Thyroid gland (tissue), 4 donors: ENCODE measurements at regions not wholly inside any gene's neighbourhood (a gene's known extent, or its start where the extent isn't known, plus 50 kb on each side); places are given as distances from the start of the nearest gene placed in this dataset.

ENCODE experiments used
- DNase-seq, 2 donors: peaks; one replicate each; pipeline ENCODE4 v3.0.0-alpha.2; 2019
- H3K27ac ChIP-seq, 3 donors: fragments of 200-600 bp; sonication (generic); 1 replicate in 2 of 3; 2 replicates in 1 of 3; pipeline ENCODE4 v1.5.1; 2016 to 2019; ENCODE audit warnings: mild to moderate bottlenecking in 1 of 3, moderate library complexity in 1 of 3
- H3K27me3 ChIP-seq: fragments of 200-600 bp; sonication (generic); one replicate; pipeline ENCODE4 v1.5.1; 2019
- H3K36me3 ChIP-seq, 2 donors: fragments of 200-600 bp; sonication (generic); one replicate each; pipeline ENCODE4 v1.5.1; 2016 to 2019
- H3K4me1 ChIP-seq, 2 donors: fragments of 200-600 bp; sonication (generic); one replicate each; pipeline ENCODE4 v1.5.1; 2017 to 2019
- H3K4me3 ChIP-seq, 3 donors: fragments of 200-600 bp; sonication (generic); replicated peaks in 1 of 3; 1 replicate in 2 of 3; 2 replicates in 1 of 3; pipeline ENCODE4 v1.5.1; 2016; ENCODE audit warnings: mild to moderate bottlenecking in 1 of 3
- H3K9me3 ChIP-seq: fragments of 200-600 bp; sonication (generic); one replicate; pipeline ENCODE4 v1.5.1; 2017
- CTCF ChIP-seq, 6 experiments: fragments of 200-600 bp in 3 of 6; fragments of 450-650 bp in 3 of 6; sonication (generic) in 3 of 6; IDR thresholded peaks; one replicate each; pipeline ENCODE4 v1.5.1; 2016 to 2019; ENCODE audit warnings: antibody characterized with exemption in 6 of 6, mild to moderate bottlenecking in 2 of 6, inconsistent platforms in 1 of 6, moderate library complexity in 1 of 6
- POLR2A ChIP-seq, 2 donors: fragments of 450-650 bp; IDR thresholded peaks; one replicate each; pipeline ENCODE4 v1.6.1; 2017; ENCODE audit warnings: antibody characterized with exemption in 2 of 2, mild to moderate bottlenecking in 2 of 2, moderate library complexity in 1 of 2
- WGBS, 2 donors: methylation state at CpG; one replicate each; pipeline ENCODE4 v1.1.5; 2017; 5-methylcytosine and 5-hydroxymethylcytosine counted together
- intact Hi-C: fragments of 100-400 bp; cut with DNase I; formaldehyde crosslinking; loops from one replicate; pipeline ENCODE4 v1.15.1; 2023

- no peak overlapping the region for H3K27ac ChIP-seq
- DNase-seq = no peak
- H3K9me3 ChIP-seq = no peaks in the 10 kb centered on the region
- no peak overlapping the region for H3K4me3 ChIP-seq
- 68 to 86% methylated on average over 3 to 4 of the region's 4 CpGs for WGBS, 2 donors
- TF ChIP-seq CTCF (IDR thresholded peaks at IDR 0.05) = no peak
- no peak for TF ChIP-seq POLR2A (IDR thresholded peaks at IDR 0.05)
- H3K27me3 ChIP-seq = no peaks in the 10 kb centered on the region
- intact Hi-C loops = no loop called here
- H3K36me3 ChIP-seq = no peaks in the 10 kb centered on the region
- H3K4me1 ChIP-seq = no peaks in the 10 kb centered on the region
These were observed 869.2 kb downstream of the SLC6A15 start for GRCh38 chr12:84043355-84043754.

- intact Hi-C loops = no loop called here
- TF ChIP-seq CTCF (IDR thresholded peaks at IDR 0.05) (no peak), POLR2A (IDR thresholded peaks at IDR 0.05) (no peak)
- no peaks in the 10 kb centered on the region for H3K9me3 ChIP-seq
These were observed 874.4 kb downstream of the SLC6A15 start for GRCh38 chr12:84038242-84038641.

GRCh38 chr12:84036912-84037311 lies 875.7 kb downstream of the SLC6A15 start:
- H3K4me3 ChIP-seq = no peak overlapping the region
- WGBS, 2 donors = 72 to 78% methylated on average over 3 of the region's 3 CpGs
- intact Hi-C loops = no loop called here
- H3K4me1 ChIP-seq = no peaks in the 10 kb centered on the region
- TF ChIP-seq CTCF (IDR thresholded peaks at IDR 0.05) = no peak
- TF ChIP-seq POLR2A (IDR thresholded peaks at IDR 0.05) = no peak
- no peak overlapping the region for H3K27ac ChIP-seq
- no peaks in the 10 kb centered on the region for H3K27me3 ChIP-seq
- no peaks in the 10 kb centered on the region for H3K9me3 ChIP-seq
- no peaks in the 10 kb centered on the region for H3K36me3 ChIP-seq
- no peak for DNase-seq

More at GRCh38 chr12:84038242-84038641, 874.4 kb downstream of the SLC6A15 start:
- Histone ChIP-seq H3K27me3 (no peaks in the 10 kb centered on the region), H3K27ac (no peak overlapping the region), H3K4me1 (no peaks in the 10 kb centered on the region), H3K4me3 (no peak overlapping the region), H3K36me3 (no peaks in the 10 kb centered on the region)
- no peak for DNase-seq
- WGBS, 2 donors = 28 to 29% methylated on average over 8 to 9 of the region's 9 CpGs

- Histone ChIP-seq H3K9me3 (no peaks in the 10 kb centered on the region), H3K4me3 (no peak overlapping the region), H3K27me3 (no peaks in the 10 kb centered on the region), H3K27ac (no peak overlapping the region), H3K36me3 (no peaks in the 10 kb centered on the region), H3K4me1 (no peaks in the 10 kb centered on the region)
- 91 to 92% methylated on average over 3 of the region's 3 CpGs for WGBS, 2 donors
- intact Hi-C loops = no loop called here
- DNase-seq = no peak
- TF ChIP-seq CTCF (IDR thresholded peaks at IDR 0.05) (no peak), POLR2A (IDR thresholded peaks at IDR 0.05) (no peak)
These were observed 876.8 kb downstream of the SLC6A15 start for GRCh38 chr12:84035766-84036165.

- Histone ChIP-seq H3K27me3 (no peaks in the 10 kb centered on the region), H3K36me3 (no peaks in the 10 kb centered on the region), H3K9me3 (no peaks in the 10 kb centered on the region), H3K27ac (no peak overlapping the region), H3K4me3 (no peak overlapping the region), H3K4me1 (no peaks in the 10 kb centered on the region)
- WGBS, 2 donors = 28 to 30% methylated on average over 2 of the region's 2 CpGs
- TF ChIP-seq CTCF (IDR thresholded peaks at IDR 0.05) (no peak), POLR2A (IDR thresholded peaks at IDR 0.05) (no peak)
- DNase-seq = no peak
- intact Hi-C loops = no loop called here
These were observed 877.7 kb downstream of the SLC6A15 start for GRCh38 chr12:84034871-84035270.
